ENCODE measurements at regions not wholly inside any gene's neighbourhood (a gene's known extent, or its start where the extent isn't known, plus 50 kb on each side); places are given as distances from the start of the nearest gene placed in this dataset.

- TF ChIP-seq CTCF (conservative IDR thresholded peaks at IDR 0.05): no peak
- no peak for TF ChIP-seq ZFX (IDR thresholded peaks at IDR 0.05)
These were observed 1841.5 kb downstream of the LRRC4C start for GRCh38 chr11:39617971-39618370.

Data from C4-2B (cell line).